ENCODE measurements at regions not wholly inside any gene's neighbourhood (a gene's known extent, or its start where the extent isn't known, plus 50 kb on each side); places are given as distances from the start of the nearest gene placed in this dataset.

DNA sequence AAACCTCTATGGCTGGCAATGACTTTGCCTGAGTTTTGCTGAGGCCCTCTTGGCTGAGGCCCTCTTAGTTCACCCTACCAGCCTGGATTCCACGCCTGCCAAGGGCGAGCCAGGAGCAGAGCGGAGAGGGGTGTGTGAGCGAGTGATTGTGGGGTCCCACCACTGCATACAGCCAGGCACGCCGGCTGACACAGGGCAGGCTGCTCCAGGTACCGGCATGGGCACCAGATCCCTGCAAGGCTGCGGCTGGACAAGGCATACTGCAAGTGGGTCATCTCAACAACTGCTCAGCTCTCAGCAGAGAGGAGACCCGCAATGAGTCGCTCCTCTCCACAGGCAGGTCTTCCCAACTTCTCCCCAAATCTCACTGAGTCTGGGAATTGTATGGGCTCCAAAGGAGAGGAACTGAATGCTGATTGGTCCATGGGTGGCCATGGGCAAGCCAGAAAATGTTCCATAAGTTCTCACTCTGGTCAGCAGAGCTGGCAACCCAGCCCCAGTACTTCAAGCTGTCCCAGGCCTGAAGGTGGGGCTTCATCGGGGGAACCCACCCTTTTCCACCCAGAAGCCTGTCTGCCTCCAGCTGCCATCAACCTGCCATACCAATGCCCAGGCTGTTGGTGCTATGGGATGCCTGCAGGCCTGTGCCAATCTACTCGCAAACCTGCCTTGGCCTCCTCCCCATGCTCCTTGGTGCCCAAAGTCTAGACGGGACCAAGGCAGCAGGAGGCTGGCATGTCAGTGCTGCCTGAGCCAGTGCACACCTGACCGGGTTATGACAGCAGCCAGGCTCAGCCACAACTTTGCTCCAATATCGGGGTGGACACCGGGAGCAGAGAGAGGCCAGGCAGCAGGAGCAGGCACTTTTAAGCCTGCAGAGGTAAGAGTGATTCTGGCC, 1273.6 kb upstream of the GBE1 start:
- TF ChIP-seq EZH2 (IDR thresholded peaks at IDR 0.05; ENCODE audit: low read length): no peak
- TF ChIP-seq, protein P1, sequence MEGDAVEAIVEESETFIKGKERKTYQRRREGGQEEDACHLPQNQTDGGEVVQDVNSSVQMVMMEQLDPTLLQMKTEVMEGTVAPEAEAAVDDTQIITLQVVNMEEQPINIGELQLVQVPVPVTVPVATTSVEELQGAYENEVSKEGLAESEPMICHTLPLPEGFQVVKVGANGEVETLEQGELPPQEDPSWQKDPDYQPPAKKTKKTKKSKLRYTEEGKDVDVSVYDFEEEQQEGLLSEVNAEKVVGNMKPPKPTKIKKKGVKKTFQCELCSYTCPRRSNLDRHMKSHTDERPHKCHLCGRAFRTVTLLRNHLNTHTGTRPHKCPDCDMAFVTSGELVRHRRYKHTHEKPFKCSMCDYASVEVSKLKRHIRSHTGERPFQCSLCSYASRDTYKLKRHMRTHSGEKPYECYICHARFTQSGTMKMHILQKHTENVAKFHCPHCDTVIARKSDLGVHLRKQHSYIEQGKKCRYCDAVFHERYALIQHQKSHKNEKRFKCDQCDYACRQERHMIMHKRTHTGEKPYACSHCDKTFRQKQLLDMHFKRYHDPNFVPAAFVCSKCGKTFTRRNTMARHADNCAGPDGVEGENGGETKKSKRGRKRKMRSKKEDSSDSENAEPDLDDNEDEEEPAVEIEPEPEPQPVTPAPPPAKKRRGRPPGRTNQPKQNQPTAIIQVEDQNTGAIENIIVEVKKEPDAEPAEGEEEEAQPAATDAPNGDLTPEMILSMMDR (optimal IDR thresholded peaks at IDR 0.05 in 1 of 3, IDR thresholded peaks at IDR 0.05 in 1 of 3, conservative IDR thresholded peaks at IDR 0.05 in 1 of 3; ENCODE audit: extremely low read depth in 1 of 3, insufficient read depth in 2 of 3, low read length in 3 of 3): no peak

Measured in keratinocyte (primary cell).